ENCODE measurements at regions not wholly inside any gene's neighbourhood (a gene's known extent, or its start where the extent isn't known, plus 50 kb on each side); places are given as distances from the start of the nearest gene placed in this dataset.

DNA sequence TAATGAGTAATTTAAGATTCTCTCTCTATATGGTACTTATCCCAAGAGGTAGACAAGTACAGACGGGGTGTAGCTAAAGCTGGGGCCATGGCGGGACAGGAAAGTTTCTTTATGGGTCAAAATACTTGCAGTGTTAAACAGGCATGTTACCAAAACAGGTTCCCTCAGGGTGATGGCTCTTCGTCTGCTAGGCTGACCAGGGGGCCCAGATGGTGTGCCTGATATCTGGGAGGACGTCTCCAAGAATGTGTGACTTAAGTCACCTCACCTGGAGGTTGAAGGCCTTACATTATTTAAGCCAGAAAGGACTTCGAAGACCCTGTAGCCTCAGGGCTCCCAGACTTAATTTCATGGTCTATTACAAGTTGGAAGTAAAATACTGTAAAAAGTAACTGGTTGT lies 52.7 kb upstream of the FMOD start:
- no peak for TF ChIP-seq CTCF (IDR thresholded peaks at IDR 0.05)
- no peak for TF ChIP-seq POLR2A (IDR thresholded peaks at IDR 0.05)

Measured in ovary (tissue), 3 donors.